ENCODE measurements at regions not wholly inside any gene's neighbourhood (a gene's known extent, or its start where the extent isn't known, plus 50 kb on each side); places are given as distances from the start of the nearest gene placed in this dataset.

DNA sequence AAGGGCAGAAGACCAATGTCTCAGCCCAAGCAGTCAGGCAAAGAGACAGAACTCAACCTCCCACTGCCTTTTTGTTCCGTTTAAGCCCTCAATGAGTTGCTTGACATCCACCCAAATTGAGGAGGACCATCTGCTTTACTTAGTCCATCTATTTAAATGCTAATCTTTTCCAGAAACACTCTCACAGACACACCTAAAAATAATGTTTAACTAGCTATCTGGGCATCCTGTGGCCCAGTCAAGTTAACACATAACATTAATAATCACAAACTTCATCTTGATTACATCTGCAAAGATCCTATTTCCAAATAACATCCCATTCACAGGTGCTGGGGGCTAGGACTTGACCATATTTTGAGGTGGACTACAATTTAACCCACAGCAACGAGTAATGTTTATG lies 115.7 kb downstream of the RAB11FIP2 start:
- H3K79me1 ChIP-seq (ENCODE audit: low read depth, low read length) = no peaks in the 10 kb centered on the region
- no peak overlapping the region for H3K18ac ChIP-seq (ENCODE audit: low read length)
- H3K4me1 ChIP-seq (ENCODE audit: control insufficient read depth in 2 of 2, insufficient read depth in 1 of 2, low read depth in 1 of 2, low read length in 2 of 2) = peaks cover 0 to 5% of the 10 kb centered on the region in 2 donors
- H2AK5ac ChIP-seq (ENCODE audit: low read depth, low read length) = no peak overlapping the region
- no peaks in the 10 kb centered on the region for H3K36me3 ChIP-seq (replicated peaks in 1 of 2; ENCODE audit: control insufficient read depth in 2 of 2, insufficient read depth in 2 of 2, low read length in 2 of 2)
- no peak overlapping the region for H3K4me3 ChIP-seq (ENCODE audit: low read length in 2 of 2)
- H2BK12ac ChIP-seq (ENCODE audit: low read length) = no peak overlapping the region
- no peak overlapping the region for H3K14ac ChIP-seq (ENCODE audit: low read length)
- no peak overlapping the region for H4K8ac ChIP-seq (ENCODE audit: low read depth, low read length)
- no CpG with 5 or more reads among the region's 2 CpGs for WGBS, 2 donors (ENCODE audit: extremely low coverage in 2 of 2, insufficient read length in 2 of 2, insufficient replicate concordance in 1 of 2)
- no peak for DNase-seq (ENCODE audit: low spot score)
- H3K4me2 ChIP-seq (ENCODE audit: insufficient read depth, low read length, poor library complexity, severe bottlenecking) = no peak overlapping the region
- no peaks in the 10 kb centered on the region for H3K9me3 ChIP-seq (replicated peaks in 1 of 2; ENCODE audit: control insufficient read depth in 2 of 2, insufficient read depth in 1 of 2, low read depth in 1 of 2, low read length in 2 of 2)
- no peaks in the 10 kb centered on the region for H3K27me3 ChIP-seq (ENCODE audit: control insufficient read depth in 3 of 3, insufficient read depth in 3 of 3, low read depth in 1 of 3, low read length in 3 of 3)
- no peak overlapping the region for H2BK5ac ChIP-seq (ENCODE audit: low read length)
- H3K4ac ChIP-seq (ENCODE audit: low read length) = no peak overlapping the region
- no peak overlapping the region for H2AFZ ChIP-seq (ENCODE audit: low read length)
- H2BK120ac ChIP-seq (ENCODE audit: low read depth, low read length) = no peak overlapping the region
- H3K23ac ChIP-seq (ENCODE audit: low read depth, low read length, poor library complexity) = no peak overlapping the region
- no peak overlapping the region for H3K27ac ChIP-seq (replicated peaks; ENCODE audit: low read length)
- no peak overlapping the region for H4K91ac ChIP-seq (ENCODE audit: low read depth, low read length, poor library complexity)
- no peak overlapping the region for H2BK15ac ChIP-seq (ENCODE audit: low read length)
- no peak overlapping the region for H3K9ac ChIP-seq (ENCODE audit: low read depth, low read length, poor library complexity)

DNA sequence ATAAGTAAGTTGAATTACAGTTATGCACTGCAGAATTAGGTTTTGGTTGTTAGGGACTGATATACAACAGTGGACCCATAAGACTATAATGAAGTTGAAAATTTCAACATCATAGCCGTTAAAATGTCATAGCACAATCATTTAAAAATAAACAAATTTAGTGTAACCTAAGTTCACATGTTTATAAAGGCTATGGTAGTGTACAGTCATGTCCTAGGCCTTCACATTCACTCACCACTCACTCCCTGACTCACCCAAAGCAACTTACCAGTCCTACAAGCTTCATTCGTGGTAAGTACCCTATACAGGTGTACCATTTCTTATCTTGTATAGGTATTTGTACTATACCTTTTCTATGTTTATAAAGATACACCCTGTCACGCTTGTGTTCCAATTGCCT lies 113.7 kb downstream of the RAB11FIP2 start:
- no peak overlapping the region for H3K4ac ChIP-seq (ENCODE audit: low read length)
- no peaks in the 10 kb centered on the region for H3K79me1 ChIP-seq (ENCODE audit: low read depth, low read length)
- no peaks in the 10 kb centered on the region for H3K36me3 ChIP-seq (replicated peaks in 1 of 2; ENCODE audit: control insufficient read depth in 2 of 2, insufficient read depth in 2 of 2, low read length in 2 of 2)
- H2AFZ ChIP-seq (ENCODE audit: low read length) = no peak overlapping the region
- H3K4me3 ChIP-seq (ENCODE audit: low read length in 2 of 2) = no peak overlapping the region
- no peaks in the 10 kb centered on the region for H3K9me3 ChIP-seq (replicated peaks in 1 of 2; ENCODE audit: control insufficient read depth in 2 of 2, insufficient read depth in 1 of 2, low read depth in 1 of 2, low read length in 2 of 2)
- H2BK5ac ChIP-seq (ENCODE audit: low read length) = no peak overlapping the region
- no peak overlapping the region for H4K91ac ChIP-seq (ENCODE audit: low read depth, low read length, poor library complexity)
- no peak overlapping the region for H3K4me2 ChIP-seq (ENCODE audit: insufficient read depth, low read length, poor library complexity, severe bottlenecking)
- H4K8ac ChIP-seq (ENCODE audit: low read depth, low read length) = no peak overlapping the region
- peaks cover 0 to 5% of the 10 kb centered on the region in 2 donors for H3K4me1 ChIP-seq (ENCODE audit: control insufficient read depth in 2 of 2, insufficient read depth in 1 of 2, low read depth in 1 of 2, low read length in 2 of 2)
- H2AK5ac ChIP-seq (ENCODE audit: low read depth, low read length) = no peak overlapping the region
- no CpG with 5 or more reads among the region's 3 CpGs for WGBS, 2 donors (ENCODE audit: extremely low coverage in 2 of 2, insufficient read length in 2 of 2, insufficient replicate concordance in 1 of 2)
- no peak overlapping the region for H3K9ac ChIP-seq (ENCODE audit: low read depth, low read length, poor library complexity)
- no peak overlapping the region for H3K18ac ChIP-seq (ENCODE audit: low read length)
- DNase-seq (ENCODE audit: low spot score) = no peak
- no peak overlapping the region for H3K14ac ChIP-seq (ENCODE audit: low read length)
- H3K27me3 ChIP-seq (ENCODE audit: control insufficient read depth in 3 of 3, insufficient read depth in 3 of 3, low read depth in 1 of 3, low read length in 3 of 3) = no peaks in the 10 kb centered on the region
- no peak overlapping the region for H3K23ac ChIP-seq (ENCODE audit: low read depth, low read length, poor library complexity)
- H3K27ac ChIP-seq (replicated peaks; ENCODE audit: low read length) = no peak overlapping the region
- no peak overlapping the region for H2BK120ac ChIP-seq (ENCODE audit: low read depth, low read length)
- H2BK12ac ChIP-seq (ENCODE audit: low read length) = no peak overlapping the region
- H2BK15ac ChIP-seq (ENCODE audit: low read length) = no peak overlapping the region

DNA sequence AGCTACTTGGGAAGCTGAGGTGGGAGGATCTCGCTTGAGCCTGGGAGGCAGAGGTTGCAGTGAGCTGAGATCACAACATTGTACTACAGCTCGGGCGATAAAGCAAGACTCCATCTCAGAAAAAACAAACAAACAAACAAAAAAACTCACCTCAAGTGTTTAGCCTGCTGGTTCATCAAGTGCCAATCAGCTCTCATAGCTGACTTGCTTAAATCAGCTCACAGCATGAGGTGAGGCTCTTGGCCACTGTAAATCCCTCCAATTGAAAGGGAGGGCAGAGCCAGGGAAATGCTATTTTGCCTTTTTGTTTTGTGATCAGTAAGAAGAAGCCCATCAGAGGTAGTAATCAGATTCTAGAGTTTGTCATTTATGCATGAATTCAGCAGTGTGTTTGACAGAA lies 112.3 kb downstream of the RAB11FIP2 start:
- H2BK15ac ChIP-seq (ENCODE audit: low read length) = no peak overlapping the region
- DNase-seq (ENCODE audit: low spot score) = no peak
- H2AFZ ChIP-seq (ENCODE audit: low read length) = no peak overlapping the region

DNA sequence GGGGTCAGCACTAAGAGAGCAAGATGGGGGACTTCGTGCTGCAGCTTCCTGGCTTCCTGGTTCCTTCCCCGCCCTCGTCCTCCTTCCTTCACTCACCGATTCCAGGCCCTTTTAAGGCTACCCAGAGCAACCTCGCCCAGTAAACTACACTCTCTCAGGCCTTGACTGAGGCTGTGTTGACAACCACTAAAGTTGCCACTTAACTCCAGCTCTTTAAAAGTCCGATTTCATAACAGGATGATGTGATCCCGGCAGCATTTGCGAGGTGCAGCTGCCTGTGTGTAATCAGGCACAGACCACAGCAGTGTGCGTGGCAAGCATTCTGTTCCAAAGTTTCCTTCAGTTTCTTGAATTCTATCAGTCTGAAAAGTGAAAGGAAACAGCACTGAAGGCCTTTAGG lies 110.6 kb downstream of the RAB11FIP2 start:
- Histone ChIP-seq H2AK5ac (ENCODE audit: low read depth, low read length) (no peak overlapping the region), H2BK5ac (ENCODE audit: low read length) (no peak overlapping the region), H2BK12ac (ENCODE audit: low read length) (no peak overlapping the region), H2BK120ac (ENCODE audit: low read depth, low read length) (no peak overlapping the region), H3K27ac (replicated peaks; ENCODE audit: low read length) (no peak overlapping the region), H3K27me3 (ENCODE audit: control insufficient read depth in 3 of 3, insufficient read depth in 3 of 3, low read depth in 1 of 3, low read length in 3 of 3) (no peaks in the 10 kb centered on the region), H3K79me1 (ENCODE audit: low read depth, low read length) (no peaks in the 10 kb centered on the region), H3K4me2 (ENCODE audit: insufficient read depth, low read length, poor library complexity, severe bottlenecking) (no peak overlapping the region), H2BK15ac (ENCODE audit: low read length) (no peak overlapping the region), H3K9me3 (replicated peaks in 1 of 2; ENCODE audit: control insufficient read depth in 2 of 2, insufficient read depth in 1 of 2, low read depth in 1 of 2, low read length in 2 of 2) (no peaks in the 10 kb centered on the region), H3K4ac (ENCODE audit: low read length) (no peak overlapping the region), H3K23ac (ENCODE audit: low read depth, low read length, poor library complexity) (no peak overlapping the region), H4K91ac (ENCODE audit: low read depth, low read length, poor library complexity) (no peak overlapping the region), H3K4me1 (ENCODE audit: control insufficient read depth in 2 of 2, insufficient read depth in 1 of 2, low read depth in 1 of 2, low read length in 2 of 2) (peaks cover 0 to 2% of the 10 kb centered on the region in 2 donors), H3K36me3 (replicated peaks in 1 of 2; ENCODE audit: control insufficient read depth in 2 of 2, insufficient read depth in 2 of 2, low read length in 2 of 2) (no peaks in the 10 kb centered on the region), H3K9ac (ENCODE audit: low read depth, low read length, poor library complexity) (no peak overlapping the region), H3K4me3 (ENCODE audit: low read length in 2 of 2) (no peak overlapping the region), H4K8ac (ENCODE audit: low read depth, low read length) (no peak overlapping the region), H2AFZ (ENCODE audit: low read length) (peak overlapping the region; percentile 58), H3K14ac (ENCODE audit: low read length) (no peak overlapping the region), H3K18ac (ENCODE audit: low read length) (no peak overlapping the region)
- WGBS, 2 donors (ENCODE audit: extremely low coverage in 2 of 2, insufficient read length in 2 of 2, insufficient replicate concordance in 1 of 2) = no CpG with 5 or more reads among the region's 9 CpGs
- no peak for DNase-seq (ENCODE audit: low spot score)

More for the DNA sequence above, 112.3 kb downstream of the RAB11FIP2 start:
- Histone ChIP-seq H3K36me3 (replicated peaks in 1 of 2; ENCODE audit: control insufficient read depth in 2 of 2, insufficient read depth in 2 of 2, low read length in 2 of 2) (no peaks in the 10 kb centered on the region), H3K9ac (ENCODE audit: low read depth, low read length, poor library complexity) (no peak overlapping the region), H3K4me1 (ENCODE audit: control insufficient read depth in 2 of 2, insufficient read depth in 1 of 2, low read depth in 1 of 2, low read length in 2 of 2) (peaks cover 0 to 5% of the 10 kb centered on the region in 2 donors), H2BK120ac (ENCODE audit: low read depth, low read length) (no peak overlapping the region), H4K91ac (ENCODE audit: low read depth, low read length, poor library complexity) (no peak overlapping the region), H3K14ac (ENCODE audit: low read length) (no peak overlapping the region), H2BK5ac (ENCODE audit: low read length) (no peak overlapping the region), H3K27ac (replicated peaks; ENCODE audit: low read length) (no peak overlapping the region), H2BK12ac (ENCODE audit: low read length) (no peak overlapping the region), H3K18ac (ENCODE audit: low read length) (no peak overlapping the region), H3K23ac (ENCODE audit: low read depth, low read length, poor library complexity) (no peak overlapping the region), H3K4me3 (ENCODE audit: low read length in 2 of 2) (no peak overlapping the region), H2AK5ac (ENCODE audit: low read depth, low read length) (no peak overlapping the region), H3K4me2 (ENCODE audit: insufficient read depth, low read length, poor library complexity, severe bottlenecking) (no peak overlapping the region), H4K8ac (ENCODE audit: low read depth, low read length) (no peak overlapping the region), H3K9me3 (replicated peaks in 1 of 2; ENCODE audit: control insufficient read depth in 2 of 2, insufficient read depth in 1 of 2, low read depth in 1 of 2, low read length in 2 of 2) (no peaks in the 10 kb centered on the region), H3K27me3 (ENCODE audit: control insufficient read depth in 3 of 3, insufficient read depth in 3 of 3, low read depth in 1 of 3, low read length in 3 of 3) (no peaks in the 10 kb centered on the region), H3K79me1 (ENCODE audit: low read depth, low read length) (no peaks in the 10 kb centered on the region), H3K4ac (ENCODE audit: low read length) (no peak overlapping the region)
- no CpG with 5 or more reads among the region's 3 CpGs for WGBS, 2 donors (ENCODE audit: extremely low coverage in 2 of 2, insufficient read length in 2 of 2, insufficient replicate concordance in 1 of 2)
